ENCODE measurements at regions not wholly inside any gene's neighbourhood (a gene's known extent, or its start where the extent isn't known, plus 50 kb on each side); places are given as distances from the start of the nearest gene placed in this dataset.
A peak's percentile ranks its signal among the peaks of the same experiment; 100 is the strongest.

- TF ChIP-seq CTCF (IDR thresholded peaks at IDR 0.05; ENCODE audit: low read depth, low read length, missing input control) (peak; percentile 83), SP1 (IDR thresholded peaks at IDR 0.05) (no peak), EGR1 (IDR thresholded peaks at IDR 0.05; ENCODE audit: low read depth in 2 of 2) (no peak), REST (IDR thresholded peaks at IDR 0.05) (no peak)
Observed at GRCh38 chr7:22001345-22002004, 55.8 kb upstream of the CDCA7L start.

All from liver (tissue), 3 donors.